Activated effector memory CD4-positive, alpha-beta T cell treated with anti-CD3 and anti-CD28 coated beads, Interleukin-2, amount 50 U/mL, for 16 hours (primary cell): ENCODE measurements at regions not wholly inside any gene's neighbourhood (a gene's known extent, or its start where the extent isn't known, plus 50 kb on each side); places are given as distances from the start of the nearest gene placed in this dataset.

Experiments
- DNase-seq: peaks from one replicate; pipeline ENCODE4 v3.0.0-alpha.2; 2020

GRCh38 chr12:84361651-84362551 is 550.7 kb downstream of the SLC6A15 start:
- no peak for DNase-seq

GRCh38 chr12:84357314-84357713 is 555.3 kb downstream of the SLC6A15 start:
- no peak for DNase-seq

DNA sequence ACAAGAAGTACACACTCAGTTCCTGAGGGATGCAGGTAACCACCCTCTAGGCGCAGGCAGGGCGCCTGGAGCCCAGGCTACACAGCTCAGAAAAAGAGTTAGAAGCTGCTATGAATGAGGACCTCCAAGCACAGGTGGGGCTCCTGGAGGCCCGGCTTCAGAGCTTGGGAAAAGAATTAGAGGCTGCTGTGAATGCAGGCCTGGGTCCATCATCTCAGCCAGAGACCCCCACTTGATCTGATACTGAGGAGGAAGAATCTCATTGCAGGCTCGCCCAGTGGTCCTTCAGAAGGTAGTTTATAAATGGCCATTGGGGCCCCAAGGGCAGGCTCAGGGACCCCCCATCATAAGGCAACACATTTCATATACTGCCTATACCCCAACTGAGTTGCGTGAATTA is 556.4 kb downstream of the SLC6A15 start:
- no peak for DNase-seq

GRCh38 chr12:84355561-84355960 is 557.0 kb downstream of the SLC6A15 start:
- DNase-seq: no peak

- no peak for DNase-seq
Measured at GRCh38 chr12:84348582-84348981, 564.0 kb downstream of the SLC6A15 start.

DNA sequence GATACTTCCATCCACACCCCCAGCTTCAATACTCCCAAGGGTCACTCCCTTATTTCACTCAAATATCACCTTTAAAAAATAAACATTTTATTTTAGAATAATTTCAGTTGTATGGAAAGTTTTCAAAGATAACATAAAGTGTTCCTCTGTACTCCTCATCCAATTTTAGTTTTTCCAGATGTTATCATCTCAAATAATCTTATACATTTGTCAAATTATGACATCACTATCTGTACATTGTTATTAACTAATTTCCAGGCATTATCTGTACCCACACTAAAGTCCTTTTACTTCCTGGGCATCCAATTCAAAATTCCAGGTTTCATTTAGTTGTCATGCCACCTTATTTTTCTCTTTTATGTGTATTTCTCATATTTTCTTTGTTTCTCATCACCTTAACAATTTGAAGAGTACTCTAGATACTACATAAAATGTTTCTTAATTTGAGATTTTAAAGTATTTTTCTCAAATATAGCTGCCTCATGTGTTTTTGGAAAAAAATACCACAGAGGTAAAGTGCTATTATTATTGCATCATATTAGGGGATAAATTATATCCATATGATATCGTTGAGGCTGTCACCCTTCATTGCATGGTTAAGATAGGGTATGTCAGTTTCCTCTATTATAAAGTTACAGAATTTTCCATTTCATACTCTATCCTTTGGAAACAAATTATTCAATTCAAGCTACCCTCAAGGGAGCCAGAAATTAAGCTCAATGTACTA is 571.0 kb downstream of the SLC6A15 start:
- no peak for DNase-seq

GRCh38 chr12:84336231-84336630 is 576.4 kb downstream of the SLC6A15 start:
- no peak for DNase-seq

GRCh38 chr12:84329938-84330337 is 582.7 kb downstream of the SLC6A15 start:
- no peak for DNase-seq

- DNase-seq: no peak
Measured at GRCh38 chr12:84315926-84316325, 596.7 kb downstream of the SLC6A15 start.

DNA sequence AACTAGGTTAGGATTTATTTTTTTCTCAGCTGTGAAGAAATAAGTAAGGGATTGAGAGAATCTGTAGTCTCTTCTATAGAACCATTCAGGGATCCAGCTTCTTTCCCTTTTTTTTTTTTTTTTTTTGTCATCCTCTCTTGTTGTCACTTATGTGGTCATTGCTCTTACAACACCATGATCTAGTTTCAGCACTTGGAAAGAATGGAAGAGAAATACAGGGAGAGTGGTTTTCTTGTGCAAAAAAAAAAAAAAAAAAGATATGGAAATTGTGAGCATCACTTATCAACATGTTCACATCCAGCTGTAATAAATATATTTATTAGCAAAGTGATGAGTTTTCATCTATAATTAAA is 599.3 kb downstream of the SLC6A15 start:
- no peak for DNase-seq

DNA sequence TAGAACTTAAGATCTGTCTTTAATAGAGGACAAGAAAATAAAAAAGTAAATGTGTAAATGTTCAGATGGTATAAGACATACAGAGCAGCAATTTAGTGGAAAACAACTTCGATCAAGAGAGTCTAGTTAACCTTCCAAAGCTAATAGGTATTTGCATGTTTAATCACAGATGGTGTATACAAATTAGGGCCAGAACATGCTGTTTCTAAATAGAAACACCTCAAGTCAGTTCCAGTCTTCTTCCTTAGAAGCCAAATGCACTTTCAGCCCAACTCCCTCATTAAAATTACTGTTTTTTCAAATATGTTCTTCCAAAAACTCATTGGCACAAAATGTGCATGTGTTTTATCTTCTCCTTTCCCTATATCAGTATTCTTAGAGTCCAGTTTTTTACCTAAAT is 604.4 kb downstream of the SLC6A15 start:
- DNase-seq: no peak

DNA sequence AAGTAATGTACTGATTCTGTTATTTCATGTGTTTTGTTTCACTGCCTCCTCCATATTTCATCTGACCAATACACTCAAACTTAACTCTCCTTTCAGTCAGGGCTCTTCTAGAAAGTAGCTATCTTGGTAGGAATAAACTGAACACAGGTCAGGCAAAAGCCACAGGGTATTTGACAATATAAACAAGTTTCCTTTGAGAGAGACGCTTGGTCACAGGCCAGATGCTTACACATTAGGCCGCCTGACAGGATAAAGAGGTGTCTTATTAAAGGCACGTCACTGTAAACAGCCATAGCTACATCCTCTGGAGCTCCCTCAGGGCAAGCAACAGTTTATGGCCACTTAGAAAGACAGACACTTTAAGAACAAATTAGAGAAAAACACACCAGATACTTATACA is 607.5 kb downstream of the SLC6A15 start:
- DNase-seq: no peak

- DNase-seq: no peak
Measured at GRCh38 chr12:84294246-84294645, 618.4 kb downstream of the SLC6A15 start.

GRCh38 chr12:84290168-84290567 is 622.4 kb downstream of the SLC6A15 start:
- DNase-seq: no peak

- DNase-seq: no peak
Measured at GRCh38 chr12:84277986-84278385, 634.6 kb downstream of the SLC6A15 start.

- no peak for DNase-seq
Measured at GRCh38 chr12:84276215-84276614, 636.4 kb downstream of the SLC6A15 start.

- DNase-seq: no peak
Measured at GRCh38 chr12:84272324-84272723, 640.3 kb downstream of the SLC6A15 start.

GRCh38 chr12:84270470-84271140 is 642.0 kb downstream of the SLC6A15 start:
- no peak for DNase-seq

- DNase-seq: no peak
Measured at GRCh38 chr12:84247931-84248330, 664.7 kb downstream of the SLC6A15 start.

DNA sequence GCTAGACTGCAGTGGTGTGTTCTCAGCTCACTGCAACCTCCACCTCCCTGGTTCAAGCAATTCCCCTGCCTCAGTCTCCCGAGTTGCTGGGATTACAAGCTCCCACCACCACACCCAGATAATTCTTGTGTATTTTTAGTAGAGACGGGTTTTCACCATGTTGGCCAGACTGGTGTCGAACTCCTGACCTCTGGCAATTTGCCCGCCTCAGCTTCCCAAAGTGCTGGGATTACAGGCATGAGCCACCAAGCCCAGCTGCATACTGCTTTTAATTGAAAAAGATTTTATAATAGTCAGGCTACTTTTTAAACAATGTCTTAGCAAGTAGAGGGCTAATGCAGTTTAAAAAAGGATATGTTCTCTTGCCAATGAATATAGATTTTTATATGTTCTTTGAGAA is 668.9 kb downstream of the SLC6A15 start:
- no peak for DNase-seq

DNA sequence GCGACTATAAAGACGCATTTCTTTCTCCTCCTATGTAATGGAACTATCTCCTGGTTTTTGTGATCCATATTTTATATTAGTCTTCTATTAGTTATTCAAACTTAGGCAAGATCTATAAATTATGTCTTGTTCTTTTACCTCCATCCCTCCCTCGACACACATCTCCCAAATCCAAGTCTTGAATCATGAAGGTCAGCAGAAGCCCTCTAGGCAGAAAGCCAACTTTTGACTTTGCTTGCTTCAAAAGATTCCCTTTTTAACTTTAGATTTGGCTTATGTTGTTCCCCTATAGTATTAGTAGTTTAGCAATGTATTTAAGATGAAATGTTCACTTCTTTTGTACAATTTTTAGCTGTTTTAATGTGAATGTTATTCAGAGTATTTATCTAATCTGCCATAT is 689.8 kb downstream of the SLC6A15 start:
- no peak for DNase-seq

DNA sequence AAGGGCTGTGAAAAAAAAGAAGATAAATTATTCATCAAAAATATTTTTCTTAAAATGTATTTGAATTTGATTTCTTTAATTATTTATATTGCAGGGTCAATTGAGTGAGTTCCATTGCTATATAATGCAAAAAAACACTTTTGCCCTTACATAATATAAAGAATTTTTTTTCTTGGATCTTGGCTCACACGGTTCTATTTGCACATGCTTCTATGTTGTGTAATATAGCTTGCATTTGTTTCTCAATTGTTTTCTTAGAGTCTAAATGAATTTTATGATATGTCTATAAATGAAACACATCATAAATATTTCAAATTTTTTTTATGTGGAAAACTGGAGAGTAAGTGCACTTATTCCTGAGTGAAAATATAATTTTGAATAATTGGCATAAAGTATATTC is 694.2 kb downstream of the SLC6A15 start:
- DNase-seq: no peak

DNA sequence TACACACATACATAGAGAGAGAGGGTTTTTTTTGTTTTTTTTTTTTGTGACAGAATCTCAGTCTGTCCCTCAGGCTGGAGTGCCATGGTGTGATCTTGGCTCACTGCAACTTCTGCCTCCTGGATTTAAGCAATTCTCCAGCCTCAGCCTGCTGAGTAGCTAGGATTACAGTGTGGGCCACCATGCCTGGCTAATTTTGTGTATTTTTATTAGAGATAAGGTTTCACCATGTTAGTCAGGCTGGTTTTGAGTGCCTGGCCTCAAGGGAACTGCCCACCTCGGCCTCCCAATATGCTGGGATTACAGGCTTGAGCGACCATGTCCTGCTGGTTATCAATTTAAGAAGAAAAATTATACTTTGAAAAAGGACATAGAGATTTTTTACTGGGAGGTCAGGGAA is 710.6 kb downstream of the SLC6A15 start:
- no peak for DNase-seq
